ENCODE measurements at regions not wholly inside any gene's neighbourhood (a gene's known extent, or its start where the extent isn't known, plus 50 kb on each side); places are given as distances from the start of the nearest gene placed in this dataset.
"Not testable (repeated sequence)": the region's sequence is repeated elsewhere in the genome, so short reads cannot be mapped to it uniquely, and the experiment has no call there.

- no peak overlapping the region for H3K4me3 ChIP-seq (ENCODE audit: low read depth, low read length)
Measured at GRCh38 chr4:106569146-106570031, 200.8 kb upstream of the GIMD1 start.

GRCh38 chr4:106565727-106566126, 197.1 kb upstream of the GIMD1 start:
- Histone ChIP-seq H3K4me1 (ENCODE audit: control insufficient read depth, insufficient read depth, low read length) (peaks cover 4% of the 10 kb centered on the region), H3K36me3 (ENCODE audit: control insufficient read depth, insufficient read depth, low read length) (no peaks in the 10 kb centered on the region), H3K4me3 (ENCODE audit: low read depth, low read length) (no peak overlapping the region), H3K9ac (ENCODE audit: low read depth, low read length) (no peak overlapping the region), H3K27ac (ENCODE audit: low read depth, low read length) (no peak overlapping the region), H3K9me3 (ENCODE audit: control insufficient read depth, insufficient read depth, low read length) (peaks cover 4% of the 10 kb centered on the region; the same call in 1 of the 2 replicates), H3K27me3 (ENCODE audit: control insufficient read depth, insufficient read depth, low read length) (no peaks in the 10 kb centered on the region)

More at GRCh38 chr4:106569146-106570031, 200.8 kb upstream of the GIMD1 start:
- no peak overlapping the region for H3K27ac ChIP-seq (ENCODE audit: low read depth, low read length)
- no peaks in the 10 kb centered on the region for H3K27me3 ChIP-seq (ENCODE audit: control insufficient read depth, insufficient read depth, low read length)
- H3K4me1 ChIP-seq (ENCODE audit: control insufficient read depth, insufficient read depth, low read length), result peaks cover 4% of the 10 kb centered on the region
- H3K9ac ChIP-seq (ENCODE audit: low read depth, low read length), result no peak overlapping the region
- H3K36me3 ChIP-seq (ENCODE audit: control insufficient read depth, insufficient read depth, low read length), result no peaks in the 10 kb centered on the region
- no peaks in the 10 kb centered on the region for H3K9me3 ChIP-seq (ENCODE audit: control insufficient read depth, insufficient read depth, low read length)

DNA sequence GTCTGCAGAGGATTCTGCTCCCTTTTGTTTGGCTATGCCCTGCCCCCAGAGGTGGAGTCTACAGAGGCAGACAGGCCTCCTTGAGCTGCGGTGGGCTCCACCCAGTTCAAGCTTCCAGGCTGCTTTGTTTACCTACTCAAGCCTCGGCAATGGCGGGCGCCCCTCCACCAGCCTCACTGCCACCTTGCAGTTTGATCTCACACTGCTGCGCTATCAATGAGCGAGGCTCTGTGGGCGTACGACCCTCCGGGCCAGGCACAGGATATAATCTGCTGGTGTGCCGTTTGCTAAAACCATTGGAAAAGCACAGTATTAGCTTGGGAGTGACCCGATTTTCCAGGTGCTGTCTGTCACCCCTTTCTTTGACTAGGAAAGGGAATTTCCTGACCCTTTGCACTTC, 195.1 kb upstream of the GIMD1 start:
- H3K27ac ChIP-seq (ENCODE audit: low read depth, low read length); H3K27me3 ChIP-seq (ENCODE audit: control insufficient read depth, insufficient read depth, low read length); H3K4me1 ChIP-seq (ENCODE audit: control insufficient read depth, insufficient read depth, low read length): not testable (repeated sequence)

DNA sequence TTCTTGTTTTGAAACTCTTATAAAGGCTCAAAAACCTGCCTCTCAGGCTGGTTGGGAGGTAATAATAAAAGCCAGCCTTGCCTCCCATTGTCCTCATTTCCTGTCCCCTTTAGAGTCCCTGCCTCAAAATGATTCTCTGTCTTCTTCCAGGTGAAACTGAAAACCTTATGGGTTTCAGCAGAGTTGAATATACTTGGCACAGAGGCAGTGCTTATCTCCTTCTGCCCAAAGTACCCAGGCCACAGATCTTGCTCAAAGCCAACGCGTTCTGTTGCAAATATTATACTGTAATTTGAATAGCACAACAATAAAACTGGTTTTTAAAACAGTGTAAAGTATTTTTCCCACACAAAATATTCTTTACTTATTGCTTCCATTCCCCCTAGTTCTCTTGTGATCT, 183.1 kb upstream of the GIMD1 start:
- peaks cover 4% of the 10 kb centered on the region; the same call in 1 of the 2 replicates for H3K9me3 ChIP-seq (ENCODE audit: control insufficient read depth, insufficient read depth, low read length)
- no peaks in the 10 kb centered on the region for H3K36me3 ChIP-seq (ENCODE audit: control insufficient read depth, insufficient read depth, low read length)
- H3K27ac ChIP-seq (ENCODE audit: low read depth, low read length), result no peak overlapping the region
- no peak overlapping the region for H3K4me3 ChIP-seq (ENCODE audit: low read depth, low read length)
- H3K9ac ChIP-seq (ENCODE audit: low read depth, low read length), result no peak overlapping the region
- H3K27me3 ChIP-seq (ENCODE audit: control insufficient read depth, insufficient read depth, low read length), result no peaks in the 10 kb centered on the region
- H3K4me1 ChIP-seq (ENCODE audit: control insufficient read depth, insufficient read depth, low read length), result no peaks in the 10 kb centered on the region

More for the DNA sequence above, 195.1 kb upstream of the GIMD1 start:
- H3K36me3 ChIP-seq (ENCODE audit: control insufficient read depth, insufficient read depth, low read length); H3K9me3 ChIP-seq (ENCODE audit: control insufficient read depth, insufficient read depth, low read length); H3K4me3 ChIP-seq (ENCODE audit: low read depth, low read length); H3K9ac ChIP-seq (ENCODE audit: low read depth, low read length): not testable (repeated sequence)

DNA sequence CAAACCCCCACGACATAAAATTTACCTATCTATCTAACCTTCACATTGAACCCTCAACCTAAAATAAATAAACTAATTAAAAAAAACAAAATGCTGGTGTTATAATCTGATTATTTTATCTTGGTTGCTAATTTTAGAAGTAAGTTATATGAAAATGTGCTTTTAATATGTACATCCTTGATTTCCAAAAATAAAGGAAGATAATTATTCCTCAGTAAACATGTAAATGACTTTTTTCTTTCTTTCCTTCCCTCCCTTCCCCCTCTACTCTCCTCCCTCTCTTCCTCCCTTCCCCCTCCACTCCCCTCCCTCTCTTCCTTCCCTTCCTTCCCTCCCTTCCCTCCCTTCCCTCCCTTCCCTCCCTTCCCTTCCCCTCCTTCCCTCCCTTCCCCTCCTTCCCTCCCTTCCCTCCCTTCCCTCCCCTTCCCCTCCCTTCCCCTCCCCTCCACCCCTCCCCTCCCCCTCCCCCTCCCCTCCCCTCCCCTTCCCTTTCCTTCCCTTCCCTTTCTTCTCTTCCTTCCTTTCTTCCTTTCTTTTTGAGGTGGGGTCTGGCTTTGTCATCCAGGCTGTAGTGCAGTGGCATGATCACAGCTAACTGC, 180.0 kb upstream of the GIMD1 start:
- Histone ChIP-seq H3K9me3 (ENCODE audit: control insufficient read depth, insufficient read depth, low read length) (peaks cover 4% of the 10 kb centered on the region; the same call in 1 of the 2 replicates), H3K36me3 (ENCODE audit: control insufficient read depth, insufficient read depth, low read length) (no peaks in the 10 kb centered on the region), H3K4me3 (ENCODE audit: low read depth, low read length) (no peak overlapping the region), H3K9ac (ENCODE audit: low read depth, low read length) (no peak overlapping the region), H3K27ac (ENCODE audit: low read depth, low read length) (no peak overlapping the region), H3K27me3 (ENCODE audit: control insufficient read depth, insufficient read depth, low read length) (no peaks in the 10 kb centered on the region), H3K4me1 (ENCODE audit: control insufficient read depth, insufficient read depth, low read length) (no peaks in the 10 kb centered on the region; the same call in 1 of the 2 replicates)

DNA sequence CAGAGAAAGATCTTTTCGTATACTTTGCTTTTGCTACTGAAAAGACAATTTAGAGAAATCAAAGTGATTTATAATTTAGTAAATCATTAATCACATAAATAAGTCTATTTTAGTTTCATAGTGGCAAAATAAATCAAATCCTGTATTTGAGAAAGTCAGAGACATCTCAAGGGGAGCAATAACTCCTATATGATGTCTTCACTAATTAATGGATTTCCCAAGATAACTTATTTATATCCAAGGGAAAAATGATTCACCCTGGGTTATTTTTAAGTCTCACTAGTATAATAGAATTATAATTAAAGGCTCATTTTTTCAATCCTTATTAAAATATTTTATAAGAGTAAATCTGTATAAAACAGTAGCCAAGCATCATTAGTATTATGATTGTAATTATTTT, 177.8 kb upstream of the GIMD1 start:
- Histone ChIP-seq H3K4me1 (ENCODE audit: control insufficient read depth, insufficient read depth, low read length) (no peaks in the 10 kb centered on the region; the same call in 1 of the 2 replicates), H3K4me3 (ENCODE audit: low read depth, low read length) (no peak overlapping the region), H3K9ac (ENCODE audit: low read depth, low read length) (no peak overlapping the region), H3K27ac (ENCODE audit: low read depth, low read length) (no peak overlapping the region), H3K36me3 (ENCODE audit: control insufficient read depth, insufficient read depth, low read length) (no peaks in the 10 kb centered on the region), H3K9me3 (ENCODE audit: control insufficient read depth, insufficient read depth, low read length) (no peaks in the 10 kb centered on the region; the same call in 1 of the 2 replicates), H3K27me3 (ENCODE audit: control insufficient read depth, insufficient read depth, low read length) (no peaks in the 10 kb centered on the region)

DNA sequence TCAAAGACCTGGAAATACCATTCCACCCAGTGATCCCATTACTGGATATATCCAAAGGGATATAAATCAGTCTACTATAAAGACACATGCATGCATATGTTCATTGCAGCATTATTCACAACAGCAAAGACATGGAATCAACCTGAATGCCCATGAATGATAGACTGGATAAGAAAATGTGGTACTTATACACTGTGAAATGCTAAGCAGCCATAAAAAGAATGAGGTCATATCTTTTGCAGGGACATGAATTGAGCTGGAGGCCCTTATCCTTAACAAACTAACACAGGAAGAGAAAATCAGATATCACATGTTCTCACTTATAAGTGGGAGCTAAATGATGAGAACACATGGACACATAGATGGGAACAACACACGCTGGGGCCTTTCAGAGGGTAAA, 174.0 kb upstream of the GIMD1 start:
- not testable (repeated sequence) for H3K36me3 ChIP-seq (ENCODE audit: control insufficient read depth, insufficient read depth, low read length); H3K4me1 ChIP-seq (ENCODE audit: control insufficient read depth, insufficient read depth, low read length); H3K9ac ChIP-seq (ENCODE audit: low read depth, low read length); H3K27me3 ChIP-seq (ENCODE audit: control insufficient read depth, insufficient read depth, low read length); H3K4me3 ChIP-seq (ENCODE audit: low read depth, low read length); H3K9me3 ChIP-seq (ENCODE audit: control insufficient read depth, insufficient read depth, low read length); H3K27ac ChIP-seq (ENCODE audit: low read depth, low read length)

DNA sequence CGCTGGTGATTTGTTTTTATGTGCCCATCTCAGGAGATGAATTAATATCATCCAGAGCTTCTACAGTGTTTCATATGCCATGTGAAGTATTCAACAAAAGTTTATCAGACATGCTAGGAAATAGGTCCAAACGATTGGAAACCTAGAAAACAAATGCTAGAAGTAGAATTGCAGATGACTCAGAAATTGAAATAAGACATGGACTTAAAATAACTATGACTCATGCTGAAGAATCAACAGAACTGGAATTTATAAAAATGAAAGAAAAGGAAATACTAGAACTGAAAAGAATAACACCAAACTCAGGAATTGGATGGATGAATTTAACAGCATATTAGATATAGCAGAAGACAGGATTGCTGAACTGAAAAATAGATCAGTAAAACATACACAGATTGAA, 172.7 kb upstream of the GIMD1 start:
- Histone ChIP-seq H3K36me3 (ENCODE audit: control insufficient read depth, insufficient read depth, low read length) (no peaks in the 10 kb centered on the region), H3K4me3 (ENCODE audit: low read depth, low read length) (no peak overlapping the region), H3K27ac (ENCODE audit: low read depth, low read length) (no peak overlapping the region), H3K9ac (ENCODE audit: low read depth, low read length) (no peak overlapping the region), H3K9me3 (ENCODE audit: control insufficient read depth, insufficient read depth, low read length) (no peaks in the 10 kb centered on the region), H3K4me1 (ENCODE audit: control insufficient read depth, insufficient read depth, low read length) (no peaks in the 10 kb centered on the region; the same call in 1 of the 2 replicates), H3K27me3 (ENCODE audit: control insufficient read depth, insufficient read depth, low read length) (no peaks in the 10 kb centered on the region)

DNA sequence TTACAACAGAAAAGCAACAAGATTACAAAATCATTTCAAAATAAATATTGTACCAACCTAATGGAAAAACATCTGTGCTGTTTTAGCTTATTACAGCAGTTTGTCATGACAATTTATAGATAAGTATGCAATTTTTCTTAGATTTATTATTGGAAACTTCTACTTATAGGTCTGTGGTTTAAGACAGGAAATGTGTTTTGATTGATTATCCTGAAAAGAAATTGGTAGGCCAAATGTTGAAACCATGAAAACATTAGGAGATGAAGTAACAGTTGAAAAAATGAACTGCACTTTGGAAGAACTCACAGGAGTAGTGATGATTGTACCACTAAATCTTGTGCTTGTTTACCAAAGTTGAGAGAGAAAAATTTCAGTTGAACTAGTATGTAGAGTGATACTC, 162.2 kb upstream of the GIMD1 start:
- Histone ChIP-seq H3K27me3 (ENCODE audit: control insufficient read depth, insufficient read depth, low read length) (no peaks in the 10 kb centered on the region), H3K9ac (ENCODE audit: low read depth, low read length) (no peak overlapping the region), H3K4me1 (ENCODE audit: control insufficient read depth, insufficient read depth, low read length) (no peaks in the 10 kb centered on the region), H3K36me3 (ENCODE audit: control insufficient read depth, insufficient read depth, low read length) (no peaks in the 10 kb centered on the region), H3K4me3 (ENCODE audit: low read depth, low read length) (no peak overlapping the region), H3K9me3 (ENCODE audit: control insufficient read depth, insufficient read depth, low read length) (no peaks in the 10 kb centered on the region), H3K27ac (ENCODE audit: low read depth, low read length) (no peak overlapping the region)

DNA sequence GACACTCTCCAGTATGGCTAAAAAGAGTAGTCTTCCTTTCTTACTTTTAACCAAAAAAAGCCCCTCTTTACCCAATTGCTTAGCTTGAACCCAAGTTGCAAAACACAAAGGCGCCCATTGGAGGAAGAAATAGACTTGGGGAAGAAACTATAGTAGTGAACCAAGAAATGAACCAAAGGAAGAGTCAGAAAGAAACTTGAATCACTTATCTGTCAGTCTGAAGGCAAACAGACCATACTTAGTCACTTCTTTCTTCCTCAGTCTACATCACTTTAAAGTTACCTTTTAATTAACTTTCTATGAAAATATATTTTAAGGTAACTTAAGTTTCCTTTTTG, 161.4 kb upstream of the GIMD1 start:
- Histone ChIP-seq H3K4me3 (ENCODE audit: low read depth, low read length) (no peak overlapping the region), H3K36me3 (ENCODE audit: control insufficient read depth, insufficient read depth, low read length) (no peaks in the 10 kb centered on the region), H3K4me1 (ENCODE audit: control insufficient read depth, insufficient read depth, low read length) (no peaks in the 10 kb centered on the region), H3K9me3 (ENCODE audit: control insufficient read depth, insufficient read depth, low read length) (no peaks in the 10 kb centered on the region), H3K27me3 (ENCODE audit: control insufficient read depth, insufficient read depth, low read length) (no peaks in the 10 kb centered on the region), H3K9ac (ENCODE audit: low read depth, low read length) (no peak overlapping the region), H3K27ac (ENCODE audit: low read depth, low read length) (no peak overlapping the region)

DNA sequence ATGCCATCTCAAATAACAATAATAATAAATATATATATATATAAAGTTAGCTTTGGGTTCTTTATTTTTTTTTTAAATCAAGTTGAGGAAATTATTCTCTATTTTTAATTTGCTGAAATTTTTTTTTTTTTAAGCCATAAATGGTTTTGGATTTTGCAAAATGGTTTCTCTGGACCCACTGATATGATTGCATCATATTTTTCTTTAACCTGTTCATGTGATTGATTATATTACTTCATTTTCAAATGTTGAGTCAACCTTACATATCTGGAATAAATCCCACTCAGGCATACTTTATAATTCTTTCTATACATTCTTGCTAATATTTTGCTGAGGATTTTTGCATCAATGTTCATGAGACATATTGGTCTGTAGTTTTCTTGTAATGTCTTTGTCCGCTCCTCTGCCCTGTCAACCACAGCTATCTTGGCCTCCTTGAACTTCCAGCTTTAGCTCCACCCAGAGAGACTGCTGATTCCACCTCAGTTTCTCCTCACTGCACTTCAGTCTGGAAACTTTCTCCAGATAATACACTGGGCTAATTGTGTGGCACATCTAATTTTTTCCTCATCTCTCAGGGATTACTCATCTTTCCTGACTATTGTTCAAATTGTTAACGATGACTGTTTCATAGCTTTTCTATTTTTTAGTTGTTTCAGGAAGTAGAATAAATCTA, 160.9 kb upstream of the GIMD1 start:
- H3K27ac ChIP-seq (ENCODE audit: low read depth, low read length), result no peak overlapping the region
- no peaks in the 10 kb centered on the region for H3K27me3 ChIP-seq (ENCODE audit: control insufficient read depth, insufficient read depth, low read length)
- H3K4me3 ChIP-seq (ENCODE audit: low read depth, low read length), result no peak overlapping the region
- H3K9me3 ChIP-seq (ENCODE audit: control insufficient read depth, insufficient read depth, low read length), result no peaks in the 10 kb centered on the region
- no peaks in the 10 kb centered on the region for H3K4me1 ChIP-seq (ENCODE audit: control insufficient read depth, insufficient read depth, low read length)
- H3K36me3 ChIP-seq (ENCODE audit: control insufficient read depth, insufficient read depth, low read length), result no peaks in the 10 kb centered on the region
- H3K9ac ChIP-seq (ENCODE audit: low read depth, low read length), result no peak overlapping the region
